ENCODE measurements at regions not wholly inside any gene's neighbourhood (a gene's known extent, or its start where the extent isn't known, plus 50 kb on each side); places are given as distances from the start of the nearest gene placed in this dataset.
A peak's percentile ranks its signal among the peaks of the same experiment; 100 is the strongest.
"Not testable (repeated sequence)": the region's sequence is repeated elsewhere in the genome, so short reads cannot be mapped to it uniquely, and the experiment has no call there.

GRCh38 chr9:88258024-88258423 lies 119.7 kb upstream of the SPATA31C2 start:
- peak overlapping the region; percentile 44 for H3K27ac ChIP-seq
- TF ChIP-seq CTCF (IDR thresholded peaks at IDR 0.05) (no peak), POLR2A (IDR thresholded peaks at IDR 0.05) (no peak), POLR2AphosphoS5 (IDR thresholded peaks at IDR 0.05; ENCODE audit: insufficient read depth in 1 of 2, low read depth in 1 of 2) (no peak)
- DNase-seq (ENCODE audit: extremely low spot score in 2 of 2) = no peak

GRCh38 chr9:88256216-88256615 lies 117.9 kb upstream of the SPATA31C2 start:
- no peaks in the 10 kb centered on the region for H3K27me3 ChIP-seq
- TF ChIP-seq CTCF (IDR thresholded peaks at IDR 0.05) = no peak
- no peak for TF ChIP-seq POLR2A (IDR thresholded peaks at IDR 0.05)
- TF ChIP-seq POLR2AphosphoS5 (IDR thresholded peaks at IDR 0.05; ENCODE audit: insufficient read depth in 1 of 2, low read depth in 1 of 2) = no peak
- intact Hi-C loops (cut with DNase I) = no loop called here

More at GRCh38 chr9:88258024-88258423, 119.7 kb upstream of the SPATA31C2 start:
- Histone ChIP-seq H3K36me3 (no peaks in the 10 kb centered on the region), H3K4me3 (no peak overlapping the region), H3K9me3 (no peaks in the 10 kb centered on the region), H3K27me3 (no peaks in the 10 kb centered on the region), H3K4me1 (peaks cover 13% of the 10 kb centered on the region)
- intact Hi-C loops (cut with DNase I) = no loop called here

GRCh38 chr9:88255806-88256205 lies 117.5 kb upstream of the SPATA31C2 start:
- H3K27me3 ChIP-seq; H3K36me3 ChIP-seq; H3K27ac ChIP-seq; intact Hi-C loops (cut with DNase I); DNase-seq (ENCODE audit: extremely low spot score in 2 of 2); H3K4me3 ChIP-seq; H3K9me3 ChIP-seq: not testable (repeated sequence)
- H3K4me1 ChIP-seq = peaks cover 13% of the 10 kb centered on the region

More at GRCh38 chr9:88256216-88256615, 117.9 kb upstream of the SPATA31C2 start:
- Histone ChIP-seq H3K36me3 (no peaks in the 10 kb centered on the region), H3K9me3 (no peaks in the 10 kb centered on the region), H3K4me1 (peaks cover 13% of the 10 kb centered on the region), H3K4me3 (no peak overlapping the region), H3K27ac (no peak overlapping the region)
- DNase-seq (ENCODE audit: extremely low spot score in 2 of 2) = no peak

- no peak for DNase-seq (ENCODE audit: extremely low spot score in 2 of 2)
- intact Hi-C loops (cut with DNase I) = no loop called here
- Histone ChIP-seq H3K27ac (no peak overlapping the region), H3K36me3 (no peaks in the 10 kb centered on the region), H3K4me1 (no peaks in the 10 kb centered on the region), H3K27me3 (no peaks in the 10 kb centered on the region), H3K4me3 (no peak overlapping the region), H3K9me3 (no peaks in the 10 kb centered on the region)
- no peak for TF ChIP-seq CTCF (IDR thresholded peaks at IDR 0.05)
- no peak for TF ChIP-seq POLR2A (IDR thresholded peaks at IDR 0.05)
- no peak for TF ChIP-seq POLR2AphosphoS5 (IDR thresholded peaks at IDR 0.05; ENCODE audit: insufficient read depth in 1 of 2, low read depth in 1 of 2)
These were observed 113.6 kb upstream of the SPATA31C2 start for GRCh38 chr9:88251903-88252302.

- Histone ChIP-seq H3K36me3 (no peaks in the 10 kb centered on the region), H3K27me3 (no peaks in the 10 kb centered on the region), H3K27ac (no peak overlapping the region), H3K9me3 (no peaks in the 10 kb centered on the region), H3K4me3 (no peak overlapping the region), H3K4me1 (no peaks in the 10 kb centered on the region)
- intact Hi-C loops (cut with DNase I) = no loop called here
- TF ChIP-seq CTCF (IDR thresholded peaks at IDR 0.05) (no peak), POLR2A (IDR thresholded peaks at IDR 0.05) (no peak)
- DNase-seq (ENCODE audit: extremely low spot score in 2 of 2) = no peak
These were observed 105.5 kb upstream of the SPATA31C2 start for GRCh38 chr9:88243736-88244135.

- DNase-seq (ENCODE audit: extremely low spot score in 2 of 2) = no peak
- H3K9me3 ChIP-seq = no peaks in the 10 kb centered on the region
- TF ChIP-seq POLR2A (IDR thresholded peaks at IDR 0.05) = no peak
- TF ChIP-seq CTCF (IDR thresholded peaks at IDR 0.05) = no peak
- no peak for TF ChIP-seq POLR2AphosphoS5 (IDR thresholded peaks at IDR 0.05; ENCODE audit: insufficient read depth in 1 of 2, low read depth in 1 of 2)
- no peaks in the 10 kb centered on the region for H3K27me3 ChIP-seq
- intact Hi-C loops (cut with DNase I) = no loop called here
- H3K36me3 ChIP-seq = no peaks in the 10 kb centered on the region
- peaks cover 3% of the 10 kb centered on the region for H3K4me1 ChIP-seq
- no peak overlapping the region for H3K27ac ChIP-seq
- H3K4me3 ChIP-seq = no peak overlapping the region
These were observed 104.6 kb upstream of the SPATA31C2 start for GRCh38 chr9:88242879-88243278.
